Activated naive CD8-positive, alpha-beta T cell treated with anti-CD3 and anti-CD28 coated beads, Interleukin-2, amount 10 ng/mL, durations not matched to agents 7 days and 5 days (primary cell): ENCODE measurements at regions not wholly inside any gene's neighbourhood (a gene's known extent, or its start where the extent isn't known, plus 50 kb on each side); places are given as distances from the start of the nearest gene placed in this dataset.

Experiments used
- ATAC-seq: fragments of 150-1000 bp; cut with Tn5 transposase; one replicate; pipeline ENCODE4 v1.10.0; 2021; ENCODE audit warnings: low read depth, moderate library complexity
- POLR2A ChIA-PET: fragments of 350-600 bp; sonication (Branson Sonifier 250); formaldehyde crosslinking; loops from one replicate; lab custom pipeline; 2021; ENCODE audit warnings: antibody characterized with exemption; lab: Charles Lee
- DNase-seq: peaks from one replicate; pipeline ENCODE4 v3.0.0; 2021
- H3K27ac Mint-ChIP-seq: one replicate; pipeline ENCODE4 v1.8.0; 2022; ENCODE audit warnings: mild to moderate bottlenecking, mixed read lengths
- H3K27me3 Mint-ChIP-seq: one replicate; pipeline ENCODE4 v1.8.0; 2022; ENCODE audit warnings: mild to moderate bottlenecking, moderate library complexity, mixed read lengths
- H3K36me3 Mint-ChIP-seq: one replicate; pipeline ENCODE4 v1.8.0; 2021; ENCODE audit warnings: mild to moderate bottlenecking, mixed read lengths
- H3K4me1 Mint-ChIP-seq: one replicate; pipeline ENCODE4 v1.8.0; 2021; ENCODE audit warnings: mixed read lengths
- H3K4me3 Mint-ChIP-seq: one replicate; pipeline ENCODE4 v1.8.0; 2022; ENCODE audit warnings: mild to moderate bottlenecking, moderate library complexity, mixed read lengths
- H3K9me3 Mint-ChIP-seq: one replicate; pipeline ENCODE4 v1.8.0; 2021; ENCODE audit warnings: mixed read lengths

DNA sequence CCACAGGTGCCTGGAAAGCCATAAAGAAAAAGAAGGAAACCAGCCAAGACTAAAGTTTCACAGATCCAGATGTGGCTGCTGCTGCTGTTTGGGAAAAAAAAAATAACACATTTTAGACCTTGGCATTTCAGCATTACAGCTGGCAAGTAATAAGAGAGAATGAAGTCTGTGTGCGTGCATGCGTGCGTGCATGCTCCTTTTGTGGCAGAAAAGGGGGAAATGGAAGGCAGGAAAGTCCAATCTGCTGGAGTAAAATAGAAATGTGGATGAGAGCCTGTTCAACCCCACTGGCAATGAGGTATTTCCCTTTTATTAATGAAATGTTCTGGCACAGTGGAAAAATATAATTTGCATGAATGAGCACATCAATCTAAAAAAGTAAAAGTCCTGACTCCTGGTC lies 137.0 kb upstream of the SEMA3A start:
- Mint-ChIP-seq H3K9me3 (no peaks in the 10 kb centered on the region), H3K36me3 (no peaks in the 10 kb centered on the region), H3K27ac (no peak overlapping the region)

DNA sequence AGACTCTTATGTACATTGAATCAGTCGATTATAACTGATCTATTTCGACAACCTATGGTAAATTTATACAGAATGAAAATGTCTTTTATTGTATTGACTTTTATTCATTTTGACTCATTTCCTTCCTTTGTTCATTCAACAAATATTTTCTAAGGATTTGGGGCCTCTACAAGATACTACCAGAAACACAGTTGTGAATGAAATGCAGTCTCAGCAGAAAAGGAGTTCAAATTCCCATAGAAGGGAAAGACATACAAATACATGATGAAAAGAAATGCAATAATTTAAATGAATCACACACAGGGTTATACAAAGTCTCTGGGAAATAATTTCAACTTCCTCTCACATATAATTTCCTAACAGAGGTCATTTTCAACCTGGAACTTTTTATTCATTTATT lies 134.0 kb upstream of the SEMA3A start:
- ATAC-seq (no peak), DNase-seq (no peak)
- POLR2A ChIA-PET: no interaction called here
- H3K4me1 Mint-ChIP-seq: no peaks in the 10 kb centered on the region
- H3K27me3 Mint-ChIP-seq: no peaks in the 10 kb centered on the region
- H3K36me3 Mint-ChIP-seq: no peaks in the 10 kb centered on the region
- no peaks in the 10 kb centered on the region for H3K9me3 Mint-ChIP-seq
- H3K27ac Mint-ChIP-seq: no peak overlapping the region
- H3K4me3 Mint-ChIP-seq: no peak overlapping the region

More for the DNA sequence above, 137.0 kb upstream of the SEMA3A start:
- H3K4me1 Mint-ChIP-seq: no peaks in the 10 kb centered on the region
- ATAC-seq (no peak), DNase-seq (no peak)
- H3K27me3 Mint-ChIP-seq: no peaks in the 10 kb centered on the region
- POLR2A ChIA-PET: no interaction called here
- H3K4me3 Mint-ChIP-seq: no peak overlapping the region

- Mint-ChIP-seq H3K4me1 (no peaks in the 10 kb centered on the region), H3K4me3 (no peak overlapping the region), H3K27ac (no peak overlapping the region), H3K27me3 (no peaks in the 10 kb centered on the region), H3K9me3 (peaks cover 3% of the 10 kb centered on the region), H3K36me3 (no peaks in the 10 kb centered on the region)
- POLR2A ChIA-PET: no interaction called here
- no peak for DNase-seq
- no peak for ATAC-seq
Measured at GRCh38 chr7:84324136-84324630, 129.6 kb upstream of the SEMA3A start.

DNA sequence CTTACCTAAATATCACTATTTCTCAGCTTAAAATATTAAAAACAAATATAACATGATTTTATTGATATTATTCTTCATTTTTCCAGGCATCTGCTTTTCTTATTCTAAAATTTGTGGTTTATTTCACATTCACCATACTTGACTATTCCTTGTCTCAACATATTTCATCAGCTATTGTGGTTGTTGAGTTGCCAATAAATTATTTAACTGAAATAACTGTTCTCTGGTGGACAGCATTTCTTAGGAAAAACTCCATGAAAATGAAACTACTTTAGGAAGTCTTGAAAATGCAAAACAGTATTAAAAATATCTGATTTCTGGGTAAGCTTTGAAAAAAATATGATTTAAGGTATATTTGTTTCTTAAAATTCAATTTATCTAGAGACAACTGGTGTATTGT lies 122.9 kb upstream of the SEMA3A start:
- Mint-ChIP-seq H3K27me3 (no peaks in the 10 kb centered on the region), H3K9me3 (peaks cover 3% of the 10 kb centered on the region), H3K27ac (no peak overlapping the region), H3K36me3 (no peaks in the 10 kb centered on the region), H3K4me1 (no peaks in the 10 kb centered on the region), H3K4me3 (no peak overlapping the region)
- ATAC-seq (no peak), DNase-seq (no peak)
- POLR2A ChIA-PET: no interaction called here

DNA sequence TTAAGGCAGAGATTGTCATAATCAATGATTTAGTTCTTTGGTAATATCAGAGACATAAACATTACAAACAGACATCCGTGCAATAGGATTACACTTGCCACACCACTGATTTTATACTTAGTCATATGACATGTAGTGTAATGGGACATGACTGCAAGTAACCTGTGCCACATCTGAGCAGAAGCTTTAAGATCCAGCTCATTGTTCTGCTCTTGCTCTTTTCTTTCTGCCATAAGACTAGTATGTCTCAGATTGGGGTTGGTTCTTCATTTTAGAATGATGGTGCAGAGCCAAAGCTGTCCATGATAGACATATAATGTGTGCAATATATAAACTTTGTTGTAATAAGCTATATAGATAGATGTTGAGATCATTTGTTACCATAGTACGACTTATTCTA lies 119.7 kb upstream of the SEMA3A start:
- H3K4me3 Mint-ChIP-seq: no peak overlapping the region
- no peaks in the 10 kb centered on the region for H3K9me3 Mint-ChIP-seq
- H3K4me1 Mint-ChIP-seq: no peaks in the 10 kb centered on the region
- no peak for DNase-seq
- H3K27me3 Mint-ChIP-seq: no peaks in the 10 kb centered on the region
- POLR2A ChIA-PET: no interaction called here
- no peak overlapping the region for H3K27ac Mint-ChIP-seq
- no peaks in the 10 kb centered on the region for H3K36me3 Mint-ChIP-seq
- no peak for ATAC-seq

DNA sequence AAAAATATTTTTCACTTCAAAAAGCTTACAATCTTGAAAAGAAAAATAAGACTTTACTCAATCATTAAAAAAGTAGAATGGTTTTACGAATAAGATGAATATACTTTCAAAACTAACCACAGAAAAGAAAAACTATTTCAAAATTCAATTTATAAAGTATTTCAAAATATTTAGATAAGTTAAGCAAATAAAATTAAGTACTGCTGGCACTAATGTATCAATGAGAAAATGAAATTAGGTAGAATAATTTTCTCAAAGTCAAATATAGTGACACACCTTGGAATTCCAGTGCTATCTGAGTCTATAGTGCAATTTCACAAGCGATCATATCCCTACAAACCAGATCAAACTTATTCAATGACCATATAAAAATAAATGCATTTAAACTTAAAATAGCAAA lies 109.8 kb upstream of the SEMA3A start:
- Mint-ChIP-seq H3K27me3 (no peaks in the 10 kb centered on the region), H3K4me1 (no peaks in the 10 kb centered on the region), H3K36me3 (no peaks in the 10 kb centered on the region), H3K9me3 (no peaks in the 10 kb centered on the region), H3K27ac (no peak overlapping the region), H3K4me3 (no peak overlapping the region)
- DNase-seq: no peak
- no peak for ATAC-seq
- POLR2A ChIA-PET: no interaction called here

DNA sequence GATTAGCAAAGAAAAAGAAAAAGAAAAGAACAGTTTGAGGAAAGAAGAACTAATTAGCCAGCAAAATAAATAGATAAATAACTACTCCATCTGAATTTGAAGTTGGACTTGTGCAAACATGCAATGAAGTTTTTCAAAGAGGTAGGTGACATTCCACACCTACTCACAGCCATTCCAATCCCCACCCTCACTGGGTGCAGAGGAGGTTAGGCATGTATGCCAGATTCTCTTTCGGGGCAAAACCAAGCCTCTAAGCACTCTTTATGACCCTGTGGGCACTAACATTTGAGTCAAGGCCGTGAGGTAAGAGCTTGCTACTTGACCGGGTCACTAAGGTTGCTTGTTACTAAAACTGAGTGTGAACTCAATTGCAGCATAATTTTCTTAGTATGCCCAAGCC lies 108.4 kb upstream of the SEMA3A start:
- no peak for ATAC-seq
- Mint-ChIP-seq H3K9me3 (no peaks in the 10 kb centered on the region), H3K4me3 (no peak overlapping the region), H3K36me3 (no peaks in the 10 kb centered on the region), H3K27me3 (no peaks in the 10 kb centered on the region), H3K4me1 (no peaks in the 10 kb centered on the region), H3K27ac (no peak overlapping the region)
- POLR2A ChIA-PET: no interaction called here
- no peak for DNase-seq

- POLR2A ChIA-PET: no interaction called here
- Mint-ChIP-seq H3K9me3 (no peaks in the 10 kb centered on the region), H3K27ac (no peak overlapping the region), H3K27me3 (no peaks in the 10 kb centered on the region), H3K4me3 (no peak overlapping the region), H3K4me1 (no peaks in the 10 kb centered on the region), H3K36me3 (no peaks in the 10 kb centered on the region)
- DNase-seq (no peak), ATAC-seq (no peak)
Measured at GRCh38 chr7:84297616-84298015, 103.0 kb upstream of the SEMA3A start.

GRCh38 chr7:84294847-84295455 lies 100.4 kb upstream of the SEMA3A start:
- Mint-ChIP-seq H3K4me1 (no peaks in the 10 kb centered on the region), H3K4me3 (no peak overlapping the region), H3K27ac (no peak overlapping the region), H3K36me3 (no peaks in the 10 kb centered on the region), H3K9me3 (no peaks in the 10 kb centered on the region), H3K27me3 (no peaks in the 10 kb centered on the region)
- DNase-seq (no peak), ATAC-seq (no peak)
- POLR2A ChIA-PET: no interaction called here

GRCh38 chr7:84294391-84294790 lies 99.8 kb upstream of the SEMA3A start:
- Mint-ChIP-seq H3K9me3 (no peaks in the 10 kb centered on the region), H3K4me1 (no peaks in the 10 kb centered on the region)
- POLR2A ChIA-PET: no interaction called here

GRCh38 chr7:84291756-84292155 lies 97.2 kb upstream of the SEMA3A start:
- Mint-ChIP-seq H3K4me3 (no peak overlapping the region), H3K36me3 (no peaks in the 10 kb centered on the region), H3K9me3 (no peaks in the 10 kb centered on the region), H3K4me1 (no peaks in the 10 kb centered on the region), H3K27ac (no peak overlapping the region), H3K27me3 (no peaks in the 10 kb centered on the region)
- DNase-seq: no peak
- POLR2A ChIA-PET: no interaction called here
- no peak for ATAC-seq

More at GRCh38 chr7:84294391-84294790, 99.8 kb upstream of the SEMA3A start:
- Mint-ChIP-seq H3K4me3 (no peak overlapping the region), H3K27me3 (no peaks in the 10 kb centered on the region), H3K36me3 (no peaks in the 10 kb centered on the region), H3K27ac (no peak overlapping the region)
- ATAC-seq: no peak
- DNase-seq: no peak

- no peaks in the 10 kb centered on the region for H3K36me3 Mint-ChIP-seq
- POLR2A ChIA-PET: no interaction called here
- no peak for ATAC-seq
- DNase-seq: no peak
- no peaks in the 10 kb centered on the region for H3K27me3 Mint-ChIP-seq
- H3K4me1 Mint-ChIP-seq: no peaks in the 10 kb centered on the region
- no peak overlapping the region for H3K4me3 Mint-ChIP-seq
- H3K9me3 Mint-ChIP-seq: no peaks in the 10 kb centered on the region
- H3K27ac Mint-ChIP-seq: no peak overlapping the region
Measured at GRCh38 chr7:84283798-84284197, 89.2 kb upstream of the SEMA3A start.

GRCh38 chr7:84281518-84281917 lies 86.9 kb upstream of the SEMA3A start:
- Mint-ChIP-seq H3K27me3 (peaks cover 5% of the 10 kb centered on the region), H3K9me3 (no peaks in the 10 kb centered on the region), H3K4me1 (no peaks in the 10 kb centered on the region), H3K4me3 (no peak overlapping the region), H3K27ac (no peak overlapping the region), H3K36me3 (no peaks in the 10 kb centered on the region)
- DNase-seq (no peak), ATAC-seq (no peak)
- POLR2A ChIA-PET: no interaction called here

DNA sequence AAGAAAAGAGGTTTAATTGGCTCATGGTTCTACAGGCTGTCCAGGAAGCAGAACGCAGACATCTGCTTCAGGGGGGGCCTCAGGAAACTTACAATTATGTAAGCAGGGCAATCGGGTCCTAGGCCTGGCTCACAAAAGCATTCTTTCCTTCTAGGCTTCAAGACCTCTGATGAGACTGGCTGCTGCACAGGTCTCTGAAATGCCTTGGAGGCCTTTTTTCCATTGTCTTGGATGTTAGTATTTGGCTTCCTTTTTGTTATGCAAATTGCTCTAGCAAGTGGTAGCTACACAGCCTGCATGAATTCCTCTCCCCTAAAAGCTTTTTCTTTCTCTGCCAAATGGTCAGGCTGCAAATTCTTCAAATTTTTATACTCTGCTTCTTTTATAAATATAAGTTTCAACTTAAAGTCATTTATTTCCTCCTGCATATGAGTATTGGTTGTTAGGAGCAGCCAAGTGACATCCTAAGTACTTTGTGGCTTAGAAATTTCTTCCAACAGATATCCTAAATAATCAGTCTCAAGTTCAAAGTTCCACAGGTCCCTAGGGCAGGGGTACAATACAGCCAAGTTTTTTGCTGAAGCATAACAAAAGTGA lies 83.1 kb upstream of the SEMA3A start:
- ATAC-seq: no peak
- Mint-ChIP-seq H3K4me1 (no peaks in the 10 kb centered on the region), H3K36me3 (no peaks in the 10 kb centered on the region), H3K27me3 (peaks cover 5% of the 10 kb centered on the region), H3K27ac (no peak overlapping the region), H3K4me3 (no peak overlapping the region), H3K9me3 (no peaks in the 10 kb centered on the region)
- no peak for DNase-seq
- POLR2A ChIA-PET: no interaction called here
